AG04450 (cell line): ENCODE measurements at regions not wholly inside any gene's neighbourhood (a gene's known extent, or its start where the extent isn't known, plus 50 kb on each side); places are given as distances from the start of the nearest gene placed in this dataset.

Experiments
- CTCF ChIA-PET: fragments of 300-600, 350-600 bp; formaldehyde crosslinking; extraction: SDS; loops from one replicate; lab custom pipeline; 2022; ENCODE audit warnings: antibody characterized with exemption, inconsistent platforms; lab: Charles Lee
- POLR2A ChIA-PET: fragments of 350-600 bp; formaldehyde crosslinking; extraction: SDS; loops from one replicate; lab custom pipeline; 2021; ENCODE audit warnings: antibody characterized with exemption, inconsistent platforms; lab: Yijun Ruan, JAX
- DNase-seq: peaks from one replicate; pipeline ENCODE4 v3.0.0-alpha.2; 2011; ENCODE audit warnings: low read depth, low spot score
- H3K27ac ChIP-seq: one replicate; pipeline ENCODE4 v1.5.1; 2012; ENCODE audit warnings: low read depth, low read length, control low read depth
- H3K27me3 ChIP-seq: one replicate; pipeline ENCODE4 v1.6.0; 2012; ENCODE audit warnings: low read length; ENCODE audit not compliant: control insufficient read depth, insufficient read depth
- H3K4me3 ChIP-seq: 2 replicates; pipeline ENCODE4 v1.5.1; 2011; ENCODE audit warnings: mild to moderate bottlenecking, low read depth, low read length, control low read depth
- H3K9me3 ChIP-seq: 2 replicates; pipeline ENCODE4 v1.5.1; 2012; ENCODE audit warnings: low read length; ENCODE audit not compliant: control insufficient read depth, insufficient read depth
- TF ChIP-seq, protein P1 (sequence below): IDR thresholded peaks from 2 replicates; pipeline ENCODE4 v1.5.1; 2011; ENCODE audit warnings: low read depth, low read length, control low read depth, inconsistent platforms

DNA sequence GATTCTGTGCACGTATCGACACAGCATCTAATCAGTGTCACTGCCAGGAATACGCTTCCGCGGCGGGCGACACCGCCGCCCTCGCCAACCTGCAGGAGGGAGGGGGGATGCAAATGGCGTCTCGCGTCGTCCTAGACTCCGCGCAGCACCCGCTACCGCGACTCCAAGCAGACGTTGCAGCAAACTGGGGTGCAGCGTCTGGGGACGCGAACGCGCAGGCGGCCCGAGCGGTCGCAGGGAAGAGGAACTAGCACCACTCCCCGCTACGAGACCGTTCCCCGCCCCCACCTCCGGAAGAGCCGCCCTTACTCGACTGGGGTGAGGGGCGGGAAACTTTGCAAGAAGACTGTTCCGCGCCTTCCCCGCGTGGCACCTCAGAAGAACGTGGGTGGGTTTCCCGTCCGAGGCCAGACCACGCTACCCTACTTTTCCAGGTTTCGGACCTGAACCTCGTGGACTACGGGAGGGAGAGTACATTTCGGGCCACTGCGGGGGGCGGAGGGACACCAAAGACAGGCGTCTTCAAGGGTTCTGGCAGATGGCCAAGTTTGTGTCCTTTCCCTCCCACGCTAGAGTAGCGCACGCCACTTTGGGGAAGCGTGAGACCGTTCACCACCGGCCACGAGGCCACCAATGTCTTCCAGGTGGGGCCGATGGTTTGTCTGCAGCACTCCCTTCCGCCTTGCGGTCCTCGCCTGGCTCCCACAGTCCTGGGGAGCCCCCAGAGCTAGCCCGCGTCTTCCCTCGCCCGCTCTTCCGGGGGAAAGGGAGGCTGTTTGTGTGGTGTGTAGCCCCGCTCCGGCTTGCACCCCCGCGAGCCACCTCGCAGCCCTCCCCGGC is 78.0 kb upstream of the BCOR start:
- H3K27me3 ChIP-seq = peaks cover 2% of the 10 kb centered on the region
- ChIA-PET CTCF (no interaction called here), POLR2A (no interaction called here)
- peak overlapping the region; percentile 49 for H3K4me3 ChIP-seq
- no peak for DNase-seq
- H3K27ac ChIP-seq = no peak overlapping the region
- H3K9me3 ChIP-seq = no peaks in the 10 kb centered on the region; the same call in 1 of the 2 replicates
- TF ChIP-seq, protein P1, sequence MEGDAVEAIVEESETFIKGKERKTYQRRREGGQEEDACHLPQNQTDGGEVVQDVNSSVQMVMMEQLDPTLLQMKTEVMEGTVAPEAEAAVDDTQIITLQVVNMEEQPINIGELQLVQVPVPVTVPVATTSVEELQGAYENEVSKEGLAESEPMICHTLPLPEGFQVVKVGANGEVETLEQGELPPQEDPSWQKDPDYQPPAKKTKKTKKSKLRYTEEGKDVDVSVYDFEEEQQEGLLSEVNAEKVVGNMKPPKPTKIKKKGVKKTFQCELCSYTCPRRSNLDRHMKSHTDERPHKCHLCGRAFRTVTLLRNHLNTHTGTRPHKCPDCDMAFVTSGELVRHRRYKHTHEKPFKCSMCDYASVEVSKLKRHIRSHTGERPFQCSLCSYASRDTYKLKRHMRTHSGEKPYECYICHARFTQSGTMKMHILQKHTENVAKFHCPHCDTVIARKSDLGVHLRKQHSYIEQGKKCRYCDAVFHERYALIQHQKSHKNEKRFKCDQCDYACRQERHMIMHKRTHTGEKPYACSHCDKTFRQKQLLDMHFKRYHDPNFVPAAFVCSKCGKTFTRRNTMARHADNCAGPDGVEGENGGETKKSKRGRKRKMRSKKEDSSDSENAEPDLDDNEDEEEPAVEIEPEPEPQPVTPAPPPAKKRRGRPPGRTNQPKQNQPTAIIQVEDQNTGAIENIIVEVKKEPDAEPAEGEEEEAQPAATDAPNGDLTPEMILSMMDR = no peak

GRCh38 chrX:40174854-40175510 is 77.2 kb upstream of the BCOR start:
- H3K9me3 ChIP-seq = no peaks in the 10 kb centered on the region; the same call in 1 of the 2 replicates
- peak overlapping the region; percentile 31 for H3K27ac ChIP-seq
- H3K27me3 ChIP-seq = peaks cover 2% of the 10 kb centered on the region
- ChIA-PET POLR2A (interaction anchor here (0.6 kb wide), 1 partner anchor 28 kb away, joined by 3 read pairs; no protein-coding TSS in a partner anchor), CTCF (no interaction called here)
- DNase-seq = no peak
- H3K4me3 ChIP-seq = peak overlapping the region; percentile 49
- TF ChIP-seq, protein P1 = no peak

DNA sequence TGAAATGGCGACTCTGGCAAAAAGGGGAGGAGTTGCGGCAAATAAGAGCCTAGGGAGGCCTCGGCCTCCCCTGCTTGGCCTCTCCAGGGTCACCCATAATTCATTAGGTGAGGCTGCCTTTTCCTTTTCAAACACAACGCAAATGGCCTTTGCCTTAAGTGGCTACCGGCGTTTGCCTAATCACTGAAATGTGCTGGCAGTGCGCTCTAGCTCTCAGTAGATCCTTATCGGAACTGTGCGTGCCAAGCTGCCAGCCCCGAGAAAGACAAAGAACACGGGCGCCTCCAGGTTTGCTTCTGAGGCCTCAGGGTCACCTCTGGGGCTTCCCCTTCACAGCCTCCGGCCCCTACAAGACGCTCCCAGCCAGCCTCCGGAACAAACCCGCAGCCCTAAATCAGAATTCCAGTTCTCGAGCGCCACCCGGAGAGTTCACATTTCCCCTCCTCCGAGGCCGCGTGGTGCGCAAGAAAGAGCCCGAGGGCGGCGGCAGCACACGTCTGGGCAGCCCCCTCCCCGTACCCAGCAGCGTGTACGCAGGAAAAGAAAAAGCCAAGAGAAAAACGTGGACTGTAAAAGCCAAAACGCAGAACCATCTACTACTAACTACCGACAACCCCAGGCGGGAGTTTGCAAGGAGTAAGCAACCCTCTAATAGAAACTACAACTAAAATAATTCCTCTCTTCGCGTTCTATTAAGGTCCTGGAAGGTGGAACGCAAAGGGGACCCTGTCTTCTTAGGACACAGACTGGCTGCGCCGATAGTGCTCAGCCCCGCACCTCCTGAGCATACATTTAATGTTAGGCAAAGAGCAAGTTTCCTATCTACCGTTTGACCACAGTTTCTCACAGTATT is 76.5 kb upstream of the BCOR start:
- H3K4me3 ChIP-seq = no peak overlapping the region
- no peak for DNase-seq
- CTCF ChIA-PET = no interaction called here
- H3K27ac ChIP-seq = no peak overlapping the region
- H3K9me3 ChIP-seq = no peaks in the 10 kb centered on the region; the same call in 1 of the 2 replicates
- TF ChIP-seq, protein P1 = no peak
- POLR2A ChIA-PET = interaction anchor here (0.6 kb wide), 1 partner anchor 28 kb away, joined by 3 read pairs; no protein-coding TSS in a partner anchor
- H3K27me3 ChIP-seq = peaks cover 2% of the 10 kb centered on the region

DNA sequence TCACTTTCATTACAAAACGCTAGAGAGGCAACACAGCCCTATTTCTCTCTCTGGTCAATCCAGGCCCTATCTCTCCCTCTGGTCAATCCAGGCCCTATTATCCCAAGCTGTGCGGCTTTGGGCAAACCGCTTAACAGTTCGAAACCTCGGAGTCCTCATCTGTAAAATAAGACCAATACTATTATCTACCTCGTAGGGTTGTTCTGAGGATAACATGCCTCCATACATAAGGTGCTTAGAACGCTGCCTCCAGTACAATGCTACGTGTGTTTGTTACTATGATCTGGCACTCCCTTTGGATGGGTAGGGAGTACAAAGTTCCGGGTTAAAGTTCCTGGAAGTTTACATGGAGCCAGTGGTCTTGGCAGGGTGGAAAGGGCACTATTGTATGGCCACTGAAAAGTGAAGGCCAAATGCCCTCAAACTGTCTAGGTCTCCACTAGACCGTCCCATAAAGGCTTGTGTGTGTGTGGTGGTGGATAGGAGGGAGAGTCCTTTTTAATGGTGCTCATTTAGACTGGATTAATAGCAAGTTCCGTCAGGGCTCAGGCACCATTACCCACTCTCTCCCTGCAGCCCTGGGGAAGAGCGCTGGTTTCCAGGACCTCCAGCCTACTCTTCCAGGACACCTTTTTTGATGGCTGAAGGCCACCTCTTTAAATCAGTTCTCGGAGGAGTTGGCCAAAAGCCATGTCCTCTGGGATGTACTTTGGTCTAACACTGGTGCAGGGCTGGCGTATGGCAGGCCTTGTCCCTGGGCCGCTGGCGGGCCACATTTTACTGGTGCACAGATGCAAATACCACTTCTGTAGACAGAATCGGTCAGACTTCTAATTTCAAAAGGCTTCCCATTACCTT is 75.6 kb upstream of the BCOR start:
- Histone ChIP-seq H3K27ac (no peak overlapping the region), H3K27me3 (peaks cover 2% of the 10 kb centered on the region), H3K9me3 (no peaks in the 10 kb centered on the region; the same call in 1 of the 2 replicates), H3K4me3 (no peak overlapping the region)
- CTCF ChIA-PET = no interaction called here
- TF ChIP-seq, protein P1 = no peak
- POLR2A ChIA-PET = interaction anchor here (1.1 kb wide), 1 partner anchor 33 kb away, joined by 3 read pairs; no protein-coding TSS in a partner anchor
- DNase-seq = no peak
